SK-N-SH (cell line): ENCODE measurements at regions not wholly inside any gene's neighbourhood (a gene's known extent, or its start where the extent isn't known, plus 50 kb on each side); places are given as distances from the start of the nearest gene placed in this dataset.

Source experiments
- CTCF ChIA-PET: fragments of 300-600, 350-600 bp; formaldehyde crosslinking; extraction: SDS; loops from one replicate; lab custom pipeline; 2021; lab: Yijun Ruan, JAX
- POLR2A ChIA-PET: fragments of 350-600 bp; sonication (Branson Sonifier 250); formaldehyde crosslinking; extraction: SDS; loops from one replicate; lab custom pipeline; 2020; ENCODE audit warnings: antibody characterized with exemption, inconsistent platforms; lab: Yijun Ruan, JAX
- DNase-seq: peaks from one replicate; pipeline ENCODE4 v3.0.0; 2012
- H2AFZ ChIP-seq: fragments of 200-600 bp; sonication (generic); 2 replicates; pipeline ENCODE4 v1.8.1; 2016; ENCODE audit warnings: antibody characterized with exemption, mild to moderate bottlenecking, low read depth
- H3F3A ChIP-seq: fragments of 200-600 bp; sonication (generic); replicated peaks from 2 replicates; pipeline ENCODE3; 2016; ENCODE audit warnings: antibody characterized with exemption, mild to moderate bottlenecking; ENCODE audit not compliant: insufficient read depth
- H3K27ac ChIP-seq, 2 experiments: fragments of 200-500 bp in 1 of 2; fragments of 200-600 bp in 1 of 2; sonication (Bioruptor generic) in 1 of 2; sonication (generic), shearing (Covaris generic) in 1 of 2; 2 replicates each; pipeline versions ENCODE4 v1.5.1 to v1.6.1; 2014 to 2016; ENCODE audit warnings: low read depth in 2 of 2, inconsistent platforms in 1 of 2, low read length in 1 of 2, mild to moderate bottlenecking in 1 of 2, mixed read lengths in 1 of 2
- H3K27me3 ChIP-seq: fragments of 200-600 bp; sonication (generic), shearing (Covaris generic); 2 replicates; pipeline ENCODE4 v1.6.1; 2016; ENCODE audit warnings: mixed run types; ENCODE audit not compliant: insufficient read depth
- H3K36me3 ChIP-seq, 2 experiments: fragments of 200-500 bp in 1 of 2; fragments of 200-600 bp in 1 of 2; sonication (Bioruptor generic) in 1 of 2; sonication (generic) in 1 of 2; replicated peaks in 1 of 2; 2 replicates each; pipeline versions ENCODE3 to v1.5.1; 2014 to 2016; ENCODE audit warnings: low read length in 1 of 2, mild to moderate bottlenecking in 1 of 2; ENCODE audit not compliant: insufficient read depth in 2 of 2, control insufficient read depth in 1 of 2
- H3K4me1 ChIP-seq, 2 experiments: fragments of 200-500 bp in 1 of 2; fragments of 200-600 bp in 1 of 2; sonication (Bioruptor generic) in 1 of 2; sonication (generic), shearing (Covaris generic) in 1 of 2; 2 replicates each; pipeline versions ENCODE4 v1.5.1 to v1.6.1; 2014 to 2016; ENCODE audit warnings: low read depth in 1 of 2, low read length in 1 of 2, mixed run types in 1 of 2; ENCODE audit not compliant: insufficient read depth in 2 of 2, control insufficient read depth in 1 of 2
- H3K4me2 ChIP-seq: fragments of 200-600 bp; sonication (generic), shearing (Covaris generic); 2 replicates; pipeline ENCODE4 v1.6.1; 2017; ENCODE audit warnings: mixed run types
- H3K4me3 ChIP-seq, 2 experiments: fragments of 200-500 bp in 1 of 2; fragments of 200-600 bp in 1 of 2; sonication (Bioruptor generic) in 1 of 2; sonication (generic), shearing (Covaris generic) in 1 of 2; 2 replicates each; pipeline versions ENCODE4 v1.5.1 to v1.8.1; 2014 to 2016; ENCODE audit warnings: low read depth in 2 of 2, inconsistent platforms in 1 of 2, low read length in 1 of 2, mild to moderate bottlenecking in 1 of 2, mixed read lengths in 1 of 2, moderate library complexity in 1 of 2
- H3K79me2 ChIP-seq: fragments of 200-600 bp; sonication (generic); 2 replicates; pipeline ENCODE4 v1.8.1; 2017; ENCODE audit warnings: mild to moderate bottlenecking; ENCODE audit not compliant: insufficient read depth
- H3K9ac ChIP-seq: fragments of 200-600 bp; sonication (generic); 2 replicates; pipeline ENCODE4 v1.6.1; 2017; ENCODE audit warnings: mixed run types
- H3K9me2 ChIP-seq: fragments of 200-600 bp; sonication (generic); 2 replicates; pipeline ENCODE4 v1.6.1; 2017; ENCODE audit warnings: mixed run types
- H3K9me3 ChIP-seq: fragments of 200-600 bp; sonication (generic); 2 replicates; pipeline ENCODE4 v1.6.1; 2017; ENCODE audit warnings: mixed run types, mild to moderate bottlenecking, moderate library complexity
- H4K20me1 ChIP-seq: fragments of 200-600 bp; sonication (generic); 2 replicates; pipeline ENCODE4 v1.6.1; 2017; ENCODE audit warnings: mild to moderate bottlenecking, mixed run types; ENCODE audit not compliant: insufficient read depth
- CHD2 ChIP-seq: fragments of 150-350 bp; IDR thresholded peaks from 2 replicates; pipeline ENCODE4 v1.6.1; 2018; ENCODE audit warnings: low read length; ENCODE audit not compliant: partially characterized antibody
- EP300 ChIP-seq, 2 experiments: IDR thresholded peaks; 2 replicates each; pipeline versions ENCODE4 v1.4.0 to v1.6.1; 2012; ENCODE audit warnings: borderline replicate concordance in 1 of 2, low read depth in 1 of 2, low read length in 1 of 2
- FOXM1 ChIP-seq: IDR thresholded peaks from 2 replicates; pipeline ENCODE4 v1.4.0; 2012; ENCODE audit warnings: low read depth, mild to moderate bottlenecking
- GABPA ChIP-seq: IDR thresholded peaks from 2 replicates; pipeline ENCODE4 v1.4.0; 2012; ENCODE audit warnings: low read depth, mild to moderate bottlenecking
- MEF2A ChIP-seq: IDR thresholded peaks from 2 replicates; pipeline ENCODE4 v1.4.0; 2012; ENCODE audit warnings: low read depth, borderline replicate concordance
- MXI1 ChIP-seq: IDR thresholded peaks from 2 replicates; pipeline ENCODE4 v1.6.1; 2012; ENCODE audit warnings: mild to moderate bottlenecking, low read depth, low read length, improper control_type of control experiment
- NFIC ChIP-seq: IDR thresholded peaks from 2 replicates; pipeline ENCODE4 v1.4.0; 2012; ENCODE audit warnings: borderline replicate concordance
- NRF1 ChIP-seq: IDR thresholded peaks from 2 replicates; pipeline ENCODE4 v1.6.1; 2012; ENCODE audit warnings: low read depth, mild to moderate bottlenecking, low read length
- RCOR1 ChIP-seq: fragments of 150-350 bp; IDR thresholded peaks from 2 replicates; pipeline ENCODE4 v1.6.1; 2017; ENCODE audit warnings: antibody characterized with exemption, low read length
- RFX5 ChIP-seq: IDR thresholded peaks from 2 replicates; pipeline ENCODE4 v1.6.1; 2012; ENCODE audit warnings: mild to moderate bottlenecking, improper control_type of control experiment, low read length
- RXRA ChIP-seq: IDR thresholded peaks from 2 replicates; pipeline ENCODE4 v1.4.0; 2012; ENCODE audit warnings: low read depth, mild to moderate bottlenecking, borderline replicate concordance
- SIN3A ChIP-seq: IDR thresholded peaks from 2 replicates; pipeline ENCODE4 v1.6.1; 2012; ENCODE audit warnings: low read depth, mild to moderate bottlenecking, low read length, moderate library complexity, borderline replicate concordance
- SMC3 ChIP-seq: IDR thresholded peaks from 2 replicates; pipeline ENCODE4 v1.6.1; 2012; ENCODE audit warnings: low read depth, low read length, improper control_type of control experiment
- TCF12 ChIP-seq: IDR thresholded peaks from 2 replicates; pipeline ENCODE4 v1.4.0; 2012
- TEAD4 ChIP-seq: IDR thresholded peaks from 2 replicates; pipeline ENCODE4 v1.4.0; 2012; ENCODE audit warnings: mild to moderate bottlenecking, borderline replicate concordance; ENCODE audit not compliant: insufficient read depth
- YY1 ChIP-seq: IDR thresholded peaks from 2 replicates; pipeline ENCODE4 v1.4.0; 2012; ENCODE audit warnings: low read depth, mild to moderate bottlenecking
- WGBS: methylation state at CpG from one replicate; pipeline ENCODE4 v1.1.6; 2017; ENCODE audit warnings: low lambda C conversion rate; 5-methylcytosine and 5-hydroxymethylcytosine counted together
- TF ChIP-seq, protein P1 (sequence below): IDR thresholded peaks from 2 replicates; pipeline ENCODE4 v1.4.0; 2012; ENCODE audit warnings: low read depth, borderline replicate concordance
- TF ChIP-seq, protein P2 (sequence below): fragments of 200-600 bp; sonication (generic); IDR thresholded peaks from 2 replicates; pipeline ENCODE4 v1.6.1; 2017; ENCODE audit warnings: antibody characterized with exemption, mild to moderate bottlenecking, moderate library complexity
- TF ChIP-seq, protein P3 (sequence below): IDR thresholded peaks from 2 replicates; pipeline ENCODE4; 2012

DNA sequence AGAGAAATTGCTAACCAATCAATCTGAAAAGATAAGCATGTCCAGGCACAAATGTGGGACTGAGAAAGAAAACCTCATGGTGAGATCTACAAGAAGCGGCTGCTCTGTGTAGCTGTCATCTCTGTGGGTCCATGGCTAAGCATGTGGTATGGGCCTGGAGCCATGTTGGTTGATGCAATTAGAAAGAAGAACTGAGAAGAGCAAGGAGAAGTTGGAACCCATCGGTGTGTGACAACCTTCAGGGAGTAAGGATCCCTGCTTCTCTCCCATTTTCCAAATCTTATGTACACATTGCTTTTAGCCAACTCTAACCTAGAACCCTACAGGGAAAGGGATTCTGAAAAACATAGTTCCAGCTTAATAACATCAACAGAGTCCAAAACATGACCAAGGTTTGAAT, 890.2 kb downstream of the FSTL5 start:
- Histone ChIP-seq H3K9me2 (no peaks in the 10 kb centered on the region), H3K4me1 (no peaks in the 10 kb centered on the region), H3K9ac (no peak overlapping the region), H4K20me1 (no peaks in the 10 kb centered on the region), H3K27ac (no peak overlapping the region), H2AFZ (no peak overlapping the region), H3K4me3 (no peak overlapping the region), H3K36me3 (no peaks in the 10 kb centered on the region), H3K27me3 (no peaks in the 10 kb centered on the region), H3K4me2 (no peak overlapping the region), H3K79me2 (no peaks in the 10 kb centered on the region), H3K9me3 (no peaks in the 10 kb centered on the region), H3F3A (no peaks in the 10 kb centered on the region)
- CTCF ChIA-PET, result no interaction called here
- no peak for DNase-seq
- POLR2A ChIA-PET, result no interaction called here
- no peak for TF ChIP-seq FOXM1
- TF ChIP-seq, protein P1, sequence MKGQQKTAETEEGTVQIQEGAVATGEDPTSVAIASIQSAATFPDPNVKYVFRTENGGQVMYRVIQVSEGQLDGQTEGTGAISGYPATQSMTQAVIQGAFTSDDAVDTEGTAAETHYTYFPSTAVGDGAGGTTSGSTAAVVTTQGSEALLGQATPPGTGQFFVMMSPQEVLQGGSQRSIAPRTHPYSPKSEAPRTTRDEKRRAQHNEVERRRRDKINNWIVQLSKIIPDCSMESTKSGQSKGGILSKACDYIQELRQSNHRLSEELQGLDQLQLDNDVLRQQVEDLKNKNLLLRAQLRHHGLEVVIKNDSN, result no peak
- no peak for TF ChIP-seq RXRA
- no peak for TF ChIP-seq TEAD4
- no peak for TF ChIP-seq EP300 (IDR thresholded peaks at IDR 0.05; ENCODE audit: borderline replicate concordance in 1 of 2, low read depth in 1 of 2, low read length in 1 of 2)
- TF ChIP-seq SMC3, result no peak
- TF ChIP-seq CHD2, result no peak
- TF ChIP-seq SIN3A, result no peak
- TF ChIP-seq NRF1, result no peak
- TF ChIP-seq, protein P2, sequence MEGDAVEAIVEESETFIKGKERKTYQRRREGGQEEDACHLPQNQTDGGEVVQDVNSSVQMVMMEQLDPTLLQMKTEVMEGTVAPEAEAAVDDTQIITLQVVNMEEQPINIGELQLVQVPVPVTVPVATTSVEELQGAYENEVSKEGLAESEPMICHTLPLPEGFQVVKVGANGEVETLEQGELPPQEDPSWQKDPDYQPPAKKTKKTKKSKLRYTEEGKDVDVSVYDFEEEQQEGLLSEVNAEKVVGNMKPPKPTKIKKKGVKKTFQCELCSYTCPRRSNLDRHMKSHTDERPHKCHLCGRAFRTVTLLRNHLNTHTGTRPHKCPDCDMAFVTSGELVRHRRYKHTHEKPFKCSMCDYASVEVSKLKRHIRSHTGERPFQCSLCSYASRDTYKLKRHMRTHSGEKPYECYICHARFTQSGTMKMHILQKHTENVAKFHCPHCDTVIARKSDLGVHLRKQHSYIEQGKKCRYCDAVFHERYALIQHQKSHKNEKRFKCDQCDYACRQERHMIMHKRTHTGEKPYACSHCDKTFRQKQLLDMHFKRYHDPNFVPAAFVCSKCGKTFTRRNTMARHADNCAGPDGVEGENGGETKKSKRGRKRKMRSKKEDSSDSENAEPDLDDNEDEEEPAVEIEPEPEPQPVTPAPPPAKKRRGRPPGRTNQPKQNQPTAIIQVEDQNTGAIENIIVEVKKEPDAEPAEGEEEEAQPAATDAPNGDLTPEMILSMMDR, result no peak
- no peak for TF ChIP-seq RCOR1
- no peak for TF ChIP-seq NFIC
- TF ChIP-seq, protein P3, sequence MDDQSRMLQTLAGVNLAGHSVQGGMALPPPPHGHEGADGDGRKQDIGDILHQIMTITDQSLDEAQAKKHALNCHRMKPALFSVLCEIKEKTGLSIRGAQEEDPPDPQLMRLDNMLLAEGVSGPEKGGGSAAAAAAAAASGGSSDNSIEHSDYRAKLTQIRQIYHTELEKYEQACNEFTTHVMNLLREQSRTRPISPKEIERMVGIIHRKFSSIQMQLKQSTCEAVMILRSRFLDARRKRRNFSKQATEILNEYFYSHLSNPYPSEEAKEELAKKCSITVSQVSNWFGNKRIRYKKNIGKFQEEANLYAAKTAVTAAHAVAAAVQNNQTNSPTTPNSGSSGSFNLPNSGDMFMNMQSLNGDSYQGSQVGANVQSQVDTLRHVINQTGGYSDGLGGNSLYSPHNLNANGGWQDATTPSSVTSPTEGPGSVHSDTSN, result no peak
- no peak for TF ChIP-seq MEF2A
- no peak for TF ChIP-seq TCF12
- TF ChIP-seq RFX5, result no peak
- TF ChIP-seq YY1, result no peak
- TF ChIP-seq MXI1, result no peak
- no peak for TF ChIP-seq GABPA
- WGBS, result 30% methylated on average over 2 of the region's 2 CpGs
